Fibroblast of upper back skin (primary cell): ENCODE measurements at regions not wholly inside any gene's neighbourhood (a gene's known extent, or its start where the extent isn't known, plus 50 kb on each side); places are given as distances from the start of the nearest gene placed in this dataset.
"Not testable (repeated sequence)": the region's sequence is repeated elsewhere in the genome, so short reads cannot be mapped to it uniquely, and the experiment has no call there.

Experiments
- DNase-seq: peaks from one replicate; pipeline ENCODE4 v3.0.0-alpha.2; 2013

DNA sequence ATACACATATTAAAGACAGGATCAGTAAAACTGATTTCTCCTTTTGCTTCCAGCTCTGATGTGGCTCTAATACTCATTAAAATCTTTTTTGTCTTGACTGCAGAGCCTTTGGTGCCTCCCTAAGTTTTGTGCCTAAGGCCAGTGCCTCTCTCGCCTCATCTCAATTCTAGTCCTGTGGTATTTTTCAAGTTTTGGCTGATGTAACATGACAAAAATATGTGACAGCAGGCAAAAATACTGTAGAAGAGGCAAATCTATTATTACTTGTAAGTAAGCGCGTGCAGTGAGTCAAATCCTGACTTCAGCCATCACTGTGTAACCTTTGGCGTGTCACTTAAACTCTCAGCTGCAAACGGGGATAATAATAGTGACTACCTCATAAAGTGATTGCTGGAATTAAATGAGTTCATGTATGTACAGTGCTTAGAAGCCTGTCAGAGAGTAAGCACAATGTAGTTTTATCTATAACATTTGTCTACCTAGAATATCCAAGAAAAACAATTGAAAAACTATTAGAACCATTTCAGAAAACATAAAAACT is 74.0 kb downstream of the MAB21L3 start:
- DNase-seq = peak; percentile 7

GRCh38 chr1:116189481-116189880 is 78.3 kb downstream of the MAB21L3 start:
- DNase-seq = no peak

DNA sequence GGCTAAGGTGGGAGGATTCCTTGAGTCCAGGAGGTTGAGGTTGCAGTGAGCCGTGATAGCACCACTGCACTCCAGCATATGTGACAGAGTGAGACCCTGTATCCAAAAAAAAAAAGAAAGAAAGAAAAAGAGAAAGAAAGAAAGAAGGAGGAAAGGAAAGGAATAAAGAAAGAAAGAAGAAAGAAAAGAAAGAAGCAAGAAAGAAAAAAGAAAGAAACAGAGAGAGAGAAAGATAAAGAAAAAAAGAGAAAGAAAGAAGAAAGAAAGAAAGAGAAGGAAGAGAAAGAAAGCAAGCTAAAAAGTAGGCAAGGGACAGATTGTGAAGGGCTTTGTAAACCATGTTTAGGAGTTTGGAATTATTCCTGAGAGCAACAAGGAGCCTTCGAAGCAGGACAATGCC is 80.1 kb downstream of the MAB21L3 start:
- no peak for DNase-seq

DNA sequence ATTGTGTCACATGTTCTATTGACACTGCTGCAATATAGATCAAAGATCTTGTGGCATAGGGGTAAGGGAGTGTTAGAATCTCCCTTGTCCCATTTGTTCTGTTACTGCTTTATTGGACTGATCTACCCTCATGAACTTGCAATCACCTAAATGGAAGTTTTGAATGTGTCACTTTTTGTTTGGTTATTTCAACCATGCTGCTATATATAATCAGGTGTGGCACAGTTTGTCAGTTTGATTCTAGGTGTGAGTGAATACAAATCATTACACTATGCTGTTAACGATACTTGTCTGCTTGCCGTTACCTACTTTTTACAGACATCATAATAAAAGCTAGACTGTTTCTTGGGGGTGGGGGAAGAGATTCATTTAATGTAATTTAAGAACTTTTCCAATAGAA is 82.6 kb downstream of the MAB21L3 start:
- DNase-seq = no peak

GRCh38 chr1:116194568-116194967 is 83.4 kb downstream of the MAB21L3 start:
- DNase-seq = no peak

GRCh38 chr1:116195077-116195868 is 84.1 kb downstream of the MAB21L3 start:
- DNase-seq = no peak

DNA sequence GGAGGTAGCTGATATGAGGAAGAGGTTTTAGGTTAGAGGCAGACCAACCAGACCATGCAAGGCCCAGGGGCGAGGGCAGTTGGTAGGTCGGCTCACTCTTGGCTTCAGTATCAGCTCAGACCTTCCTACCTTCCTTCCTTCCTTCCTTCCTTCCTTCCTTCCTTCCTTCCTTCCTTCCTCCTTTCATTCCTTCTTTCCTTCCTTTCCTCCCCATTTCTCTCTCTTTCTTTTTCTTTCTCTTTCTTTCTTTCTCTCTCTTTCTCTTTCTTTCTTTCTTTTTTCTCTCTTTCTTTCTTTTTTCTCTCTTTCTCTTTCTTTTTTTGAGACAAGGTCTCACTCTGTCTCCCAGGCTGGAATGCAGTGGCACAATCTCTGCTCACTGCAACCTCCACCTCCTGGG is 89.1 kb downstream of the MAB21L3 start:
- DNase-seq = not testable (repeated sequence)

GRCh38 chr1:116201911-116202310 is 90.7 kb downstream of the MAB21L3 start:
- peak; percentile 24 for DNase-seq

DNA sequence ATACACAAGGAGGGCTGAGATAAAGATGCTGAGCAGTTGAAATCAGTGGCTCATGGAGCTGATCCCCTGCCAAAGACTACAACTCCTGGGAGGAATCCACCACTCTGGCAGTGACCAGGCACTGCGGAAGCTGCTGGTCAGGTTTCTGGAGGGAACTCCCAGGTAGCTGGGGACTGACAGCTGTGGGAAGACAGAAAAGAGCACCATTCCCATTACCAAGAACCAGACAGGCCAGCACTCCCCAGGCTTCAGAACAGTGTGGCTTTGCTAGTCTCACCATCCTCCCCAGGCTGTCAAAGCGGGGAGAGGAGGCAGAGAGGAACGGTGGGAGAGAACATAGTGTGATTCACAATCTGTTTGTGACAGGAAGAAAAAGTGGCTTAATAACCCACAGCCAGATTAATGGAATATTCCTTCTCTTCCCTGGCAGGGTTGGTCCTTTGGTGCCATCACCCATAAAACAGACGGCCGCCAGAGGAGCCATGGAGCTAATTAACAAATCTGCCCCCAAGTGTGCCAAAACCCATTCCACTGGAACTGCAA is 92.1 kb downstream of the MAB21L3 start:
- peak; percentile 8 for DNase-seq

GRCh38 chr1:116203920-116204319 is 92.7 kb downstream of the MAB21L3 start:
- DNase-seq = no peak

GRCh38 chr1:116205941-116206679 is 94.9 kb downstream of the MAB21L3 start:
- no peak for DNase-seq

GRCh38 chr1:116207126-116207735 is 96.0 kb downstream of the MAB21L3 start:
- no peak for DNase-seq

- DNase-seq = no peak
Measured at GRCh38 chr1:116208136-116208535, 96.9 kb downstream of the MAB21L3 start.

- DNase-seq = no peak
Measured at GRCh38 chr1:116211294-116211693, 100.1 kb downstream of the MAB21L3 start.

- DNase-seq = no peak
Measured at GRCh38 chr1:116218922-116219321, 107.7 kb downstream of the MAB21L3 start.

GRCh38 chr1:116219651-116220434 is 108.6 kb downstream of the MAB21L3 start:
- no peak for DNase-seq

- no peak for DNase-seq
Measured at GRCh38 chr1:116224111-116224510, 112.9 kb downstream of the MAB21L3 start.

DNA sequence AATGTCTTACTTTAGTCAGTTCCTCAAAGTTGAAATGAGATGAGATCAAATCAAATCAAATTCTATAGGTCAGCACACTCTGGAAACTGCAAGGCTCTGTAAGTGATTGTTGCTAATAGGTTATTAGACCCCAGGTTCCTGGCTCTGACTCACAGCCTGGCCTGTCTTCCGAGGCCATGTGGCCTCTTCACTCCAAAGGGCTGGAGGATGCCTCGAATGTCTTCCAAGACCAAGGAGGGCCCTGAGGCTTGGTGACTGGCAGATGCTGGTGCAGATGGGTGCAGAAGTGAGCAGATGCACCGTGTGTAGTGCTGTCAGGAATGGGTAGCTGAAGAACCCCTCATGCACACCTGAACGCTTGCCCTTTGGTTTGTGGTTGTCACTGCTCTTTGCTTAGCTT is 113.4 kb downstream of the MAB21L3 start:
- no peak for DNase-seq

DNA sequence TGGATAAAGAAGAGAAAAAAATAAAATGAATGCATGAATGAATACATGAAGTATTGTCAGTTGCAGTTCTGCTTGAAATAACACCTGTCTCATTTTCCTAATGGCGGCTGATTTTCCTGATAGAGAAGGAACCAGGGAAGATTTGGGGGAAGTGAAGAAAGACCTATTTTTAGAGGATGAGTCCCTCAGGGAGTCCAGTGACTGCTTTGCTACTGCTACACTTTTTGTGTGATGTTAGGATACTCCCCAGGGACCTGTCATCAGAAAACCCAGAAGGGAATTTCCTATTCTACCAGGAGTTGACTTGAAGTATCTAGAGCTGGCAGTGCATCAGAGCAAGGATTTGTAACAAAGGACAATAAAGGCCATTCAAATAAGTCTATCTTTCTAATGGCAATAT is 114.8 kb downstream of the MAB21L3 start:
- DNase-seq = no peak

GRCh38 chr1:116228511-116228910 is 117.3 kb downstream of the MAB21L3 start:
- no peak for DNase-seq

- DNase-seq = no peak
Measured at GRCh38 chr1:116230712-116231111, 119.5 kb downstream of the MAB21L3 start.

GRCh38 chr1:116231752-116232151 is 120.6 kb downstream of the MAB21L3 start:
- DNase-seq = no peak
